Renal pelvis (tissue), 1 donor: ENCODE measurements at regions not wholly inside any gene's neighbourhood (a gene's known extent, or its start where the extent isn't known, plus 50 kb on each side); places are given as distances from the start of the nearest gene placed in this dataset.
"Not testable (repeated sequence)": the region's sequence is repeated elsewhere in the genome, so short reads cannot be mapped to it uniquely, and the experiment has no call there.

Source experiments
- DNase-seq: peaks from one replicate; pipeline ENCODE4 v3.0.0-alpha.2; 2013

DNA sequence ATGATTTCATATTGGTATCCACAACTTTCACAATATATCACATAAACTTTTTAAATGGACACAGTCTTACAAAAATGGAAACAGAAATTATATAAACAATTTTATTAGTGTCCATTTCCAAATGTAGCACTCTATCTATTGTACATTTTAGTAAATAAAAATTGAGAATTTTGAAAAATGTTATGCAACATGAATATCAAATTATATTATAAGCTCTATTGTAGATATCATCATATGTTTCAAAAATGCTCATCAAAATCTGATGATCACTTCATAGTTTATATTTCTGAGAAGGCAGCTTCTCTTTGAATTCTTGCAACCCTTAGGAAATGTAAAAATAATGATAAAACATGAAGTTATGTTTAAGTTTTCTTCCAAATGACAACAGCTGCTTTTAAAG, 1928.6 kb downstream of the PCDH9 start:
- no peak for DNase-seq

GRCh38 chr13:65300220-65300619, 1929.9 kb downstream of the PCDH9 start:
- DNase-seq = no peak

GRCh38 chr13:65293530-65294198, 1936.5 kb downstream of the PCDH9 start:
- no peak for DNase-seq

DNA sequence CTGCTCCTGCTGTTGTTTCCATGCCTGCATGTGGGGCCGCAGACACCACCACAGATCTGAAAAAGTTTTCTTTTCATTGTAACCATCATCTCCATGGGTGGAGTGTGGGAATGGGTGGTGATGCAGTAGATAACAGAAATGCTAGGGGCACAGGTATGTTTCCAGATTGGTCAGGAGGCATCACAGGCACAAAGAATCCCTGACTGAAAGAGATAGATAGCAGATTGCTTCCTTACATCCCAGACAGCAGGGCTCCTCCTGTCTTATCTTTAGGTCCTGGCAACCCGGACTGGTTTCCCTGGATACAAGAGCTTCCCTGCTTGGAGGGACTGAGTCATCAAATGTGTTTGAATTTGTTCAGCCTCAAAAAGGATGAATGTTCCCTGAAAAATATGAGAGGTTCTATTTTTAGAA, 1937.6 kb downstream of the PCDH9 start:
- no peak for DNase-seq

DNA sequence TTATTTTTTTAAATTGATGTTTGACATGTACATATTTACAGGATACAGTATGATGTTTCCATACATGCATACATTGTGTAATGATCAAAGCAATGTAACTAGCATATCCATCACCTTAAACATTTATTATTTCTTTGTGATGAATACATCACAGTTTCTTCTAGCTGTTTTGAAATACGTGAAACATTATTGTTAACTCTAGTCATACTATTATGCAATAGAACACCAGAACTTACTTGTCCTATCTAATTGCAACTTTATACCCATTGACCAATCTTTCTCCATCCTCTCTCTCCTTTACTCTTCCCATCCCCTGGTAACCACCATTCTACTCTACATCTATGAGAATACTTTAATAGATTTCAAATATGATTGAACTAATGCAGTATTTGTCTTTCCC, 1942.7 kb downstream of the PCDH9 start:
- DNase-seq = no peak

DNA sequence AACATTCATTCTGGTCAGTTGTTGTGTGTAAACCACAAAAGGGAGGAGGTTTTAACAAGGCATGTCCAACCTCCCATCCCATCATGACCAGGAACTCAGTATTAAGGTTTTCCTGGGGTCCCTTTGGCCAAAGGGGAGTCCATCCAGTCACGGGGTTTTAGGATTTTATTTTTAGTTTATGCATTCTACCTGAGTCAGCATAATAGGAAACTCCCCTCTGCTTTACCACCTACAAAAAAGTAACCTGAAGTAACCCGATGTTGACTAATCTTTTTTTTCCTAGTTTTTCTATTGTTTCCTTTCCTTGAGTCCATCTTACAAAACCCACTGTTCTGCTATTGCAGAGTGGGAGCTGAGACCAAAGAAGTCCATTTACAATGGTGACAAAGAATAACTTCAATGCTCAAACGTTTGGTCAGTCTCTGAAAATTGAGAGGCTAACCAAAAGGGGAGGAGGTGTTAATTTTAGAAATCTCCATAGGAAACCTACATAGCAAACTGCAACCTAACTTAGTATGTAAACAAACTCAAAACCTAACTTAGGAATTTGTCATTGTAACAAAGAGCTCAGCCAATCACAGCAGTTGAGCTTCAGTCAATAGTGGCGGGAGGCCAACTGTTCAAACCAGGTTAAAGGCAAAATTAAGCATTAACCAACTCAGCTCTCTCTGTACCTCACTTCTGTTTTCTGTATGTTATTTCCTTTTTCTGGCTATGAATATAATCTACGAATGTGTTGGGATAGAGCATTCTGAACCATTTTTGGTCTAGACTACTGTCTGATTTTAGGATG, 1954.1 kb downstream of the PCDH9 start:
- DNase-seq = no peak

DNA sequence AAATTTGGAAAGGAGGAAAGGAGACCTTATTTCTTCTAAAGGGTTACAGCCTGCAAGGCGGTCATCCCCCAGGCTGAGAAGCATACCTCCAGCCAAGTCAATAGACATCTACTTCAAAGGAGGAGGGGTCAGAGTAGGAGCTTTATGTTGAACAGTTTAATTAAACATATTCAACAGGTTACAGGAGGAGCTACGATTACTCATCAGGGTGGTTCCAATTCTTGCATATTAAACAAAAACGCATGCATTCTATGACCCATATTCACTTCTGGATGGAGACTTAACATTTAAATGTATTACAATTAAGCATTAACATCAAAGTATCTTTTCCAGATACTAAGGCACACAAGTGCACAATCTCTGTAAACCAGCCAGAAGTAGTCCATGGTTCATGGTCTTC, 1955.0 kb downstream of the PCDH9 start:
- DNase-seq = no peak

- DNase-seq = not testable (repeated sequence)
Observed at GRCh38 chr13:65273811-65274420, 1956.2 kb downstream of the PCDH9 start.

DNA sequence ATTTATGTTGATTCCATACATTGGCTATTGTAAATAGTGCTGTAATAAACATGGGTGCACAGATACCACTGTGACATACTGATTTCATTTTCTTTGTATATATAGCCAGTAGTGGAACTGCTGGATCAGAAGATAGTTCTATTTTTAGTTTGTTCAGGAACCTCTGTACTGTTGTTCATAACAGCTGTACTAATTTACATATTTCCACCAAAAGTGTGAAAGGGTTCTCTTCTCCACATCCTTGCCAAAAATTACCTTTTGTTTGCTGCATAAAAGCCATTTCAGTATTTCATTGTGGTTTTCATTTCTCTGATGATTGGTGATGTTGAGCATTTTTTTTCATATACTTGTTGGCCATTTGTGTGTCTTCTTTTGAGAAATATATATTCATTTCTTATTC, 1962.1 kb downstream of the PCDH9 start:
- DNase-seq = no peak

DNA sequence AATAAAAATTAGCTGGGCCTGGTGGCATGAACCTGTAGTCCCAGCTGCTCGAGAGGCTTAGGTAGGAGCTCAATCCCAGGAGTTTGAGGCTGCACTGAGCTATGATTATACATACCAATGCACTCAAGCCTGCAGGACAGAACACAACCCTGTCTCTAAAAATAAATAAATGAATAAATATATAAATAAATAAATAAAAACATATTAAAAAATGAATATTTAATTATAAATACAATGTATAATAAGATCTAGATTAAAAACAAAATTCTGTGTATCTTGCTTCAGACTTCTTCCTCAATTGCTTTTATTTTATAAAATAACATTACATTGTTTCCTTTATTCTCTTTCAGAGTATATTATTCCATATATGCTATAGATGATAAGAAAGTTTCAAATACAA, 1964.1 kb downstream of the PCDH9 start:
- no peak for DNase-seq

DNA sequence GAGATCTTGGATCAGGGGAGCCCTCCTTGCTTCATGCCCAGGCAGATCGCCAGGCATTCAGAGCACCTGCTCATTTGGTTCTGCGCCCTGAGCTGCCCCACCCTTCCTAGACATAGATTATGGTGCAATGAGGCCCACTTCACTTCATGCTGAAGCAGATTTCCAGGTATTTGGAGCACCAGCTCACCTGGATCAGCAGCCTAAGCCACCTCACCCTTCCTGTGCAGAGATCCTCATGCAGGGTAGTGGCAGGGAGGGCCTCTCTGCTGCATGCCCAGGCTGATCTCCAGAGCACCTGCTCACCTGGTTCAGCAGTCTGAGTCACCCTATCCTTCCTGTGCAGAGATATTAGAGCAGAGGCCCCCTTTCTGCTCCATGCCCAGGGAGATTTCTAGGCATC, 1966.1 kb downstream of the PCDH9 start:
- no peak for DNase-seq

DNA sequence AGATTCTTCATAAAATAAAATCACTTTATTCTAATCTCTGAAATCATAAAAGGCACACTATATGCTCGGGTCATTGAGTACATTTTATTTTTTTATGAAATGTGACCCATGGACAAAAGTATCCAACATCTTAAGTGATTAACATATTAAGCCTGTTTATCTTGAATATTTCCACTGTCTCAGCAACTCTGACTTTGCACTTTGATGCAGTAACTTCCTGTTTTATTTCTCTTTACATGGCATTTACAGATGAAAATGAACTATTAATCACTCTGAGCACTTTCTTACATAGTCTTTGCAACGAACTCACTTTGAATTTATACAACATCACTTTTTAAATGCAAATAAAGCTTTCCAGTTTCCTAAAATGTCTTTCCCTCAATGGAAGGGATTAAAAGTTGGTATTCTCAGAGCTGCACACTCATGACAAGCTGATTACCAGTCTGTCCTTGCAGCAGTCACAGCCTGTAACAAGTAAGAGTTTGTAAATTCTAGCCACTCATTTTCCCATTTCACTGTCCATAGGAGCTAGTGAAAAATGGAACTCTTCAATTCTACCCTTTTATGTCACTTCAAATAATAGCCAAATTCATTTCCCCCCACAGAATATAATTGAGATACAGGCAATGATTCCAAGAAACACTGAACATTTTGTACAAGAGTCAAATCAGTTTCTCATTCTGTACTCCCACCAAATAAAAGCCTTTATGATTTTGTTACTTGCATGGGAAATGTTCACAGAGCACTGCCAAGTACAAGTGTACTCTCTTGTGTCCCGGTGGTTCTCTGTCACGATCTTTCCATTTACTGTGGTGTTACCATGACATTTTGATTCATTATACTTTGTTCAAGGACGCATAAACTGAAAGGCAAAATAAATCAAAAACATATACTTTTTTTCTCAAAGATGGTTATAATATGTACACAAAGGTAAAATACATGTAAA, 1968.9 kb downstream of the PCDH9 start:
- no peak for DNase-seq

- DNase-seq = no peak
Observed at GRCh38 chr13:65240773-65241172, 1989.4 kb downstream of the PCDH9 start.

DNA sequence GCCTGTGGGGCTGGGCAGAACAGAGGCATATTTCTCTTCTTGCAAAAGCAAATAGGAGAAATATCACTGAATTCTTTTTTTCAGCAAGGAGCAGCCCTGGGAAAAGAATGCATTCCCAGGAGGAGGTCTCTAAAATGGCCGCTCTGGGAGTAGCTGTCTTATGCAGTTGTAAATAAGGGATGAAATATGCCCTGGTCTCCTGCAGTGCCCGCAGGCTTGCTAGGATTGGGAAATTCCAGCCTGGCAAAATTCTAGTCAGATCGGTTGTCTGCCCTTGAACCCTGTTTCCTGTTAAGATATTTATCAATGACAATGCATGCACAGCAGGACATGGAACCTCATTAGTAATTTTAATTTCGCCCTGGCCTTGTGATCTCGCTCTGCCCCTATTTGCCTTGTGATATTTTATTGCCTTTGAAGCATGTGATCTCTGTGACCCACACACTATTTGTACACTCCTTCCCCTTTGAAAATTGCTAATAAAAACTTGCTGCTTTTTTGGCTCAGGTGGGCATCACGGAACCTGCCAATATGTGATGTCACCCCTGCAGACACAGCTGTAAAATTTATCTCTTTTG, 1993.2 kb downstream of the PCDH9 start:
- no peak for DNase-seq

- peak; percentile 5 for DNase-seq
Observed at GRCh38 chr13:65217471-65217995, 2012.6 kb downstream of the PCDH9 start.

DNA sequence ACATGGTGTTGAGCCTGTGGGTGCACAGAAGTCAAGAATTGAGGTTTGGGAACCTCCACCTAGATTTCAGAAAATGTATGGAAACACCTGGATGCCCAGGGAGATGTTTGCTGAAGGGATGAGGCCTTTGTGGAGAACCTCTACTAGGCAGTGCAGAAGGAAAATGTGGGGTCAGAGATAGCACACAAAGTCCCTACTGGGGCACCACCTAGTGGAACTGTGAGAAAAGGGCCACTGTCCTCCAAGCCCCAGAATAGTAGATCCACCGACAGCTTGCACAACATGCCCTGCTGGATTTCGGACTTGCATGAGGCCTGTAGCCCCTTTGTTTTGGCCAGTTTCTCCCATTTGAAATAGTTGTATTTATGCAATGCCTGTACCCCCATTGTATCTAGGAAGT, 2027.3 kb downstream of the PCDH9 start:
- not testable (repeated sequence) for DNase-seq

DNA sequence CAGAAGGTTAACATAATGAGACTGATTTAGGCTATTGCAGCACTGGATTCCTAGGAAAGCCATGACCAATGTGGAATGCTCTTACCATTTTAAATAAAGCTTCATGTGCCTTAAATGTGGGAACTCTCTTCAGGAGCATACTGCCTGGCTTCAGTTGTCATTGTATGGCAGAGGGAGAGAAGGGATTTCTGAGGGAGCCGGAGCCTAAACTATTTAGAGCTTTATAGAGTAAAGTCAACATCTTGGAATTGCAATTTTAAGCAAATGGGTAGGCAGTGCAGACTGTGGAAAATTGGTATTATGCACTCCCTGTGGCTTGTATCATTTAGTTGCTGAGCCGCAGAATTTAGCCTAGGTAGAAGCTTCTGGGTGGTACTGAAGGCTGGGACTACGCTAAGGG, 2041.4 kb downstream of the PCDH9 start:
- DNase-seq = no peak

GRCh38 chr13:65168026-65168425, 2062.1 kb downstream of the PCDH9 start:
- DNase-seq = no peak

- DNase-seq = no peak
Observed at GRCh38 chr13:65166675-65167074, 2063.5 kb downstream of the PCDH9 start.

DNA sequence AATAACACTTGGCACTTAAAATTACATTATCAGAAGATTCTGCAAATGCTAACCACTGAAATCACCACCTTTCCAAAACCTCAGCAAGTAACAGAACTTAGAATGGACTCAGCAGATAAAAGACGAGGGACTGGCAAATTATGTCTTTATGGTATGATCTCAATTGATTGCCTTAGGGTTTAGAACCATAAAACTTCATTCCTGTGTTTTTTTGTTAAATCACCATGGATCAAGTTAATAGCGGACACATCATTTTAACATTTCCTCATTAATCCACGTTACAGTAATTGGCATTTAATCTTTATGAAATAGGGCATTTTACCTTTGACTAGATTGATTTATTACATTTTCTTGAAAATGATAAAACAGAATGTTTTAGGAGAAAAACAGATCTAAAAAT, 2070.3 kb downstream of the PCDH9 start:
- no peak for DNase-seq

- no peak for DNase-seq
Observed at GRCh38 chr13:65155861-65156260, 2074.3 kb downstream of the PCDH9 start.
